ENCODE measurements at regions not wholly inside any gene's neighbourhood (a gene's known extent, or its start where the extent isn't known, plus 50 kb on each side); places are given as distances from the start of the nearest gene placed in this dataset.

DNA sequence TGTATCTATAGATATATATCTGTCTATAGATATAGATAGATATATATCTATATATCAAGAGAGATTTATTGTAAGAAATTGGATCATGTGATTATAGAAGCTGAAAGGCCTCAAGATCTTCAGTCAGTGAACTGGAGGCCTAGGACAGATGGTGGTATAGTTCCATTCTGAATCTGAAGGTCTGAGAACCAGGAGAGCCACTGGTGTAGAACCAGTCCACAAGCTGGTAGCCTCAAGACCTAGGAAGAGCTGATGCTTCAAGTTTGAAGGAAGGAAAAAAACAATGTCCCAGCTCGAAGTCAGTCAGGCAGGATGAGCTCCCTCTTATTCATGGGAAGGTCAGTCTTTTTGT, 213.2 kb upstream of the JUN start:
- H3K4me3 ChIP-seq (ENCODE audit: low read length), result no peak overlapping the region
- no peak overlapping the region for H3K9ac ChIP-seq (ENCODE audit: low read length)
- no peaks in the 10 kb centered on the region for H3K36me3 ChIP-seq (ENCODE audit: control insufficient read depth, insufficient read depth, low read length)
- H3K27ac ChIP-seq (ENCODE audit: low read depth, low read length), result no peak overlapping the region
- H3K27me3 ChIP-seq (ENCODE audit: control insufficient read depth, insufficient read depth, low read length), result no peaks in the 10 kb centered on the region
- no peaks in the 10 kb centered on the region for H3K4me1 ChIP-seq (ENCODE audit: control insufficient read depth, insufficient read depth, low read length)

- H3K9ac ChIP-seq (ENCODE audit: low read length), result no peak overlapping the region
- H3K27ac ChIP-seq (ENCODE audit: low read depth, low read length), result no peak overlapping the region
- H3K36me3 ChIP-seq (ENCODE audit: control insufficient read depth, insufficient read depth, low read length), result no peaks in the 10 kb centered on the region
Measured at GRCh38 chr1:58997637-58998036, 213.8 kb upstream of the JUN start.

GRCh38 chr1:58999676-59000075, 215.8 kb upstream of the JUN start:
- H3K4me3 ChIP-seq (ENCODE audit: low read length), result no peak overlapping the region
- H3K27me3 ChIP-seq (ENCODE audit: control insufficient read depth, insufficient read depth, low read length), result no peaks in the 10 kb centered on the region
- H3K27ac ChIP-seq (ENCODE audit: low read depth, low read length), result no peak overlapping the region
- H3K9ac ChIP-seq (ENCODE audit: low read length), result no peak overlapping the region
- H3K4me1 ChIP-seq (ENCODE audit: control insufficient read depth, insufficient read depth, low read length), result no peaks in the 10 kb centered on the region
- H3K36me3 ChIP-seq (ENCODE audit: control insufficient read depth, insufficient read depth, low read length), result no peaks in the 10 kb centered on the region

More at GRCh38 chr1:58997637-58998036, 213.8 kb upstream of the JUN start:
- Histone ChIP-seq H3K27me3 (ENCODE audit: control insufficient read depth, insufficient read depth, low read length) (no peaks in the 10 kb centered on the region), H3K4me1 (ENCODE audit: control insufficient read depth, insufficient read depth, low read length) (no peaks in the 10 kb centered on the region), H3K4me3 (ENCODE audit: low read length) (no peak overlapping the region)

DNA sequence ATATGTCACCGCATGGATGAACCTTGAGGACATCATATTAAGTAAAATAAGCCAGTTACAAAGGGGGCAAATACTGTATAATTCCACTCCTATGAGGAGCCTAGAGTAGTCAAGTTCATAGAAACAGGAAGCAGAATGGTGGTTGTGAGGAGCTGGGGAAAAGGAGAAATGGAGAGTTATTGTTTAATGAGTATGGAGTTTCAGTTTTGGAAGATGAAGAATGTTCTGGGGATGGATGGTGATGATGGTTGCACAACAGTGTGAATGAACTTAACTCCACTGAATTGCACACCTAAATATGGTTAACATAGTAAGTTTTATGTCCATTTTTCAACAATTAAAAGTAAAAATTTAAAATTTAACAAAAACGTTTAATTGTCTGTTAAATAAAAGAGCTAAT, 220.9 kb upstream of the JUN start:
- no peaks in the 10 kb centered on the region for H3K36me3 ChIP-seq (ENCODE audit: control insufficient read depth, insufficient read depth, low read length)
- no peak overlapping the region for H3K9ac ChIP-seq (ENCODE audit: low read length)
- H3K4me3 ChIP-seq (ENCODE audit: low read length), result no peak overlapping the region
- no peaks in the 10 kb centered on the region for H3K27me3 ChIP-seq (ENCODE audit: control insufficient read depth, insufficient read depth, low read length)
- H3K27ac ChIP-seq (ENCODE audit: low read depth, low read length), result no peak overlapping the region
- peaks cover 4% of the 10 kb centered on the region for H3K4me1 ChIP-seq (ENCODE audit: control insufficient read depth, insufficient read depth, low read length)

DNA sequence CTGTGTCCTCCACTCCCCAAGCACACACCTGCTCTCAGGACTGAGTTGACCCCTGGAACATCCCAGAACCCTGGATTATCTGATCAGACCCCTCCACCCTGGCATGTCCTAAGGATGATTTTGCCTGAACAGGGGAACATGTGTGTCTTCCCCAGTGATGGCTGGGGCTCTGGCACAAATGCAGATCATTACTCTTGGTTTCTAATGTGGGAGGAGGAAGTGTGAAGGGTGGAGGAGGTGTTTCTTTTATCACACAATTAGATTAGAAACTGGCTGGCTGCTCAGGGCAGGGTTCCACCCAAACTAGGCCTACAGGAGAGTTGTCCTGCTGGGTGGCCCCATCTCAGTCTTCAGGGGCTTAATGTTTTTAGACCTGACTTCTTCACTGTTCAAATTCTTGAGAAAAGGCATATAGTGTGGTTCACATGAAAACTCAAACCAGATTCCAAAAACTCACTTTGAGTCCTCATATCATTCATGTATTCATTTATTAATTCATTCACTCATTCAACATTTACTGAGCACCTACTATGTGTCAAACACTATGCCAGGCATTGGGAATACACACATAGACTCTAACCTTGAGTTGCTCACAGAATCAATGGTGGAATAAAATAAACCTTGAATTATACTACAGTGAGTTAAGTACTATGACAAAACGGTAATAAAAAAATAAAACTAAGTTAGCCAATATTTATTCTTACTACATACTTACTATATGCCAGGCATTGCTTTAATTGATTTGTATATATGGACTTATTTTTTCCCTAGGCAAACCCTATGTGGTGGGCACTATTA, 221.8 kb upstream of the JUN start:
- Histone ChIP-seq H3K4me1 (ENCODE audit: control insufficient read depth, insufficient read depth, low read length) (peaks cover 4% of the 10 kb centered on the region), H3K27me3 (ENCODE audit: control insufficient read depth, insufficient read depth, low read length) (no peaks in the 10 kb centered on the region), H3K9ac (ENCODE audit: low read length) (no peak overlapping the region), H3K36me3 (ENCODE audit: control insufficient read depth, insufficient read depth, low read length) (no peaks in the 10 kb centered on the region), H3K4me3 (ENCODE audit: low read length) (no peak overlapping the region), H3K27ac (ENCODE audit: low read depth, low read length) (no peak overlapping the region)

- H3K4me3 ChIP-seq (ENCODE audit: low read length), result no peak overlapping the region
- H3K36me3 ChIP-seq (ENCODE audit: control insufficient read depth, insufficient read depth, low read length), result no peaks in the 10 kb centered on the region
- H3K4me1 ChIP-seq (ENCODE audit: control insufficient read depth, insufficient read depth, low read length), result peaks cover 4% of the 10 kb centered on the region
- H3K9ac ChIP-seq (ENCODE audit: low read length), result no peak overlapping the region
- H3K27me3 ChIP-seq (ENCODE audit: control insufficient read depth, insufficient read depth, low read length), result no peaks in the 10 kb centered on the region
- no peak overlapping the region for H3K27ac ChIP-seq (ENCODE audit: low read depth, low read length)
Measured at GRCh38 chr1:59006289-59006658, 222.4 kb upstream of the JUN start.

DNA sequence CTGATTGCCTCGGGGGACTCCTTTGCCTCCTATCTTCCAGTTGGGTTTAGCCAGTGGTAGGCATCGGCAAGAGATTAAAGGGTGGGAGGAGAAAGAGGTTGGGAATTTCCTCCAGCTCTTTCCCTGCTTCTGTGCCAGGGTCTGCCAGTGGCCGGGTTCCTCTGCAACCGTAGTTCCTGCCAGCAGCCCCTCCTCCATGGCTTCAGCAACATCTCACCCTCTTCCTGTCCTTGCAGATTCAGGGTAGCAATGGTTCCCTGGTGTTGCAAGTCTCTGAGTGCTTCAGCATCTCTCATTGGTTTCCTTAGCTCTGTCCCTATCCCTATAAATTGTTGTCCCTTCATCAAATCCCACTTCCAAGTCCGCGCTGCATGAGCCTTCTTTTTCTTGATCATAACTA, 223.1 kb upstream of the JUN start:
- Histone ChIP-seq H3K4me1 (ENCODE audit: control insufficient read depth, insufficient read depth, low read length) (peaks cover 4% of the 10 kb centered on the region), H3K9ac (ENCODE audit: low read length) (no peak overlapping the region), H3K4me3 (ENCODE audit: low read length) (no peak overlapping the region), H3K27me3 (ENCODE audit: control insufficient read depth, insufficient read depth, low read length) (no peaks in the 10 kb centered on the region), H3K27ac (ENCODE audit: low read depth, low read length) (no peak overlapping the region), H3K36me3 (ENCODE audit: control insufficient read depth, insufficient read depth, low read length) (no peaks in the 10 kb centered on the region)

- Histone ChIP-seq H3K36me3 (ENCODE audit: control insufficient read depth, insufficient read depth, low read length) (no peaks in the 10 kb centered on the region), H3K4me3 (ENCODE audit: low read length) (no peak overlapping the region), H3K27ac (ENCODE audit: low read depth, low read length) (no peak overlapping the region), H3K27me3 (ENCODE audit: control insufficient read depth, insufficient read depth, low read length) (no peaks in the 10 kb centered on the region), H3K4me1 (ENCODE audit: control insufficient read depth, insufficient read depth, low read length) (peaks cover 5% of the 10 kb centered on the region), H3K9ac (ENCODE audit: low read length) (no peak overlapping the region)
Measured at GRCh38 chr1:59007429-59007819, 223.6 kb upstream of the JUN start.

GRCh38 chr1:59007820-59008598, 224.2 kb upstream of the JUN start:
- Histone ChIP-seq H3K27ac (ENCODE audit: low read depth, low read length) (no peak overlapping the region), H3K27me3 (ENCODE audit: control insufficient read depth, insufficient read depth, low read length) (no peaks in the 10 kb centered on the region), H3K4me3 (ENCODE audit: low read length) (no peak overlapping the region), H3K4me1 (ENCODE audit: control insufficient read depth, insufficient read depth, low read length) (peaks cover 11% of the 10 kb centered on the region), H3K36me3 (ENCODE audit: control insufficient read depth, insufficient read depth, low read length) (no peaks in the 10 kb centered on the region), H3K9ac (ENCODE audit: low read length) (no peak overlapping the region)

DNA sequence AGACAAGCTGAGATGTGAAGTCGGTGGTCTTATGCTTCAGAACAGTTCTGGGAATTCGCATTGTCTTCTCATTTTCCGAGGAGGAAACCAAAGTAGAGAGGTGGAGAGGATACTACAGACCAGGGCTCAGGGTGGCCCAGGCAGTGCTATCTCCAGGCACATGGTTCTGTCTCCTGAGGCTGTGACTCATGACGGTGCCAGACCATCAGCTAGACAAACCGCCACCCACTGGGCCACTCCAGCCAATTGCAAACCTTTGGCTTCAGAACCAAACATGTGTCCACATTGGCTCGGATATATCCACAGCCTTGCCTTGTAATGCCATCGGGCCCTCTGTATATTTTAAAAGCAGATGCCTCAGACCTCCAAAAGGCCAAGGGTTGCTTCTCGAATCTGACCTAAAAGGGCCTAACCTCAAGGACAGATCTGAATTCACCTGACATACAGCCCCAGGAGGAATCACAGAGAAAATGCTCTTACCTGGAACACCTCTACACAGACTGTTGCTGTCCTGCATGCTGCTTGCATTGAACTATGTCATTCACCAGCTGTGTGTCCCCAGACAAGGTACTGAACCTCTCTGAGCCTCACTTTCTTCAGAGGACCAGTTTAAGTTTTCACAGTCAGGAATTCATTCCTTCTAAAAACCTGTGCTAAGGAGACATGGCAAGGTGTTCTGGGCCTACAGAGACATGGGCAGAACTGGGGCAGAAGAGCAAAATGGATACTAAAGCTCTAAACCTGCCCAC, 224.9 kb upstream of the JUN start:
- H3K9ac ChIP-seq (ENCODE audit: low read length), result no peak overlapping the region
- H3K4me1 ChIP-seq (ENCODE audit: control insufficient read depth, insufficient read depth, low read length), result peaks cover 18% of the 10 kb centered on the region
- no peaks in the 10 kb centered on the region for H3K27me3 ChIP-seq (ENCODE audit: control insufficient read depth, insufficient read depth, low read length)
- no peak overlapping the region for H3K4me3 ChIP-seq (ENCODE audit: low read length)
- H3K27ac ChIP-seq (ENCODE audit: low read depth, low read length), result no peak overlapping the region
- no peaks in the 10 kb centered on the region for H3K36me3 ChIP-seq (ENCODE audit: control insufficient read depth, insufficient read depth, low read length)

- H3K9ac ChIP-seq (ENCODE audit: low read length), result no peak overlapping the region
- H3K4me3 ChIP-seq (ENCODE audit: low read length), result no peak overlapping the region
- H3K4me1 ChIP-seq (ENCODE audit: control insufficient read depth, insufficient read depth, low read length), result peaks cover 26% of the 10 kb centered on the region
- H3K27ac ChIP-seq (ENCODE audit: low read depth, low read length), result peak overlapping the region; percentile 86
- H3K36me3 ChIP-seq (ENCODE audit: control insufficient read depth, insufficient read depth, low read length), result no peaks in the 10 kb centered on the region
- no peaks in the 10 kb centered on the region for H3K27me3 ChIP-seq (ENCODE audit: control insufficient read depth, insufficient read depth, low read length)
Measured at GRCh38 chr1:59011663-59012062, 227.8 kb upstream of the JUN start.

- no peaks in the 10 kb centered on the region for H3K27me3 ChIP-seq (ENCODE audit: control insufficient read depth, insufficient read depth, low read length)
- H3K4me1 ChIP-seq (ENCODE audit: control insufficient read depth, insufficient read depth, low read length), result peaks cover 26% of the 10 kb centered on the region
- no peak overlapping the region for H3K9ac ChIP-seq (ENCODE audit: low read length)
- H3K27ac ChIP-seq (ENCODE audit: low read depth, low read length), result peak overlapping the region; percentile 86
- H3K4me3 ChIP-seq (ENCODE audit: low read length), result no peak overlapping the region
- no peaks in the 10 kb centered on the region for H3K36me3 ChIP-seq (ENCODE audit: control insufficient read depth, insufficient read depth, low read length)
Measured at GRCh38 chr1:59012378-59012777, 228.5 kb upstream of the JUN start.
